NCI-H1694 treated with DMSO at 0.1 percent for 48 hours (cell line): ENCODE measurements at regions not wholly inside any gene's neighbourhood (a gene's known extent, or its start where the extent isn't known, plus 50 kb on each side); places are given as distances from the start of the nearest gene placed in this dataset.

Source experiments
- DNase-seq: peaks from one replicate; lab custom pipeline; 2025; lab: John Stamatoyannopoulos, UW

DNA sequence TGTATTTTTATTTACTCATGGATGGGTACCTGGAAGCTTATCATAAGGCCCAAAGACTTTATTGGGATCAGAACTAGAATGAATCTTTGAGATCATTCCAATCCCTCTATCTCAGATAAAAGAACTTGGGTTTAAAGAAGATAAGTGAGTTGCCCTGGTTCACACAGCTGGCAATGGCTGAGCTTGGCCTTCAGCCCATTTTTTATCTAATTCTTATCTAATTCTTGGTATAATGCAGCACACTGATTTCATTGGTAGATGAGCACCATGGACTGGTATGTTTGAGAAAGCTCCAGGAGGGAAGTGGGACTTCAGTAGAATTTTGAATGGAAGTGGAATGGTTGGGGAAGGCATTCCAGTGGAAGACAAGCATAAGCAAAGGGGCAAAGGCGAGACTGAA is 558.9 kb downstream of the REEP3 start:
- DNase-seq: no peak

GRCh38 chr10:64081947-64082482 is 560.8 kb downstream of the REEP3 start:
- DNase-seq: no peak

DNA sequence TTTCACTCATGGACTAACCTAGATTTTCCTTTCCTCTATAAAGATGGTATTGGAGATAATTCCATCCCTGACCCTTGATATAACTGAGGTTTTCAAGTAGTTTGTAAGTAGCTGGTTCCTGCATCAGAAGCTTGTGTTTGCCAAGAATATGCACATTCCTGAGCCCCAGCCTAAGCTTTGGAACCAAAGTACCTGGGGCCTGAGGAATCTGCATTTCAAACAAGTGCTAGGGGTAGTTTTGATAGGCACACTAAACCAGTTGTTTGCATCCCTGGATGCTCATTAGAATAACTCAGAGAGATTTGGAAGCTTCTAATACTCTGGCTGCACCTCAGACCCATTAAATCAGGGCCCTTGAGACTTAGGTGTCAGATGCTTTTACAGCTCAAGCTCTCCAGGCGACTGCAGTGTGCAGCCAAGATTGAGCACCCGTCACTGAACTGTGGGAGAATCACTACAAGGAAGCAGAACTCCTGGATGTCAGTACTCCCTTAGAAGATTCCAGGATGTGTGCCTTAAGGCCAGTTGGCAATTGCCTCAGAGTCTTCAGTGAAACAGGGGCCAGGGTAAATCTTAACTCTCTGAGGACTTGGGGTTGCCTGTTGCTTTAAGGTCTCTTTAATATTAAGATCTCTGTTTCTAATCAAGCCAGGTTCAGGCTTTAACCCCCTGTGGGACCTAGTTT is 565.0 kb downstream of the REEP3 start:
- DNase-seq: no peak

DNA sequence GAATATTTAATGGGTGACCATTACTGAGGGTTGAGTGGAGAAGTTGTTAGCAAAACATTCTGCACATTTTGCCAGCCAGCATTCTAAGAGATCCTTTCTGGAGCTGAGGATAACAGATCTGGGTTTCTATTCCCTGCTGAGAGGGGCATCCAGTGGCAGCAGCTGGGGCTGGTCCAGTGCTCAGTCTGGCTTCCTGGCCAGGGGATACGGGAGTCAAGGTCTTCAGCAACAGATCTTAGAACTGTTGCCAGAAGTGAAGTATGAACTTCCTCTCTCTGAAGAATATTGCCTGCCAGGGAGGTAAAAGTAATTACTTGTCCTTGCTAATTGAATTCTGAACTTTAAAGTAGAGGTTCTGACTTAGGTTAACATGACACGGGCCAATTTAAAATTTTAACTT is 568.4 kb downstream of the REEP3 start:
- no peak for DNase-seq

- no peak for DNase-seq
These were observed 569.7 kb downstream of the REEP3 start for GRCh38 chr10:64090865-64091264.

GRCh38 chr10:64091897-64092296 is 570.7 kb downstream of the REEP3 start:
- DNase-seq: no peak

- DNase-seq: no peak
These were observed 572.1 kb downstream of the REEP3 start for GRCh38 chr10:64093304-64093703.

- DNase-seq: no peak
These were observed 572.8 kb downstream of the REEP3 start for GRCh38 chr10:64093946-64094535.

GRCh38 chr10:64096941-64097340 is 575.7 kb downstream of the REEP3 start:
- no peak for DNase-seq

DNA sequence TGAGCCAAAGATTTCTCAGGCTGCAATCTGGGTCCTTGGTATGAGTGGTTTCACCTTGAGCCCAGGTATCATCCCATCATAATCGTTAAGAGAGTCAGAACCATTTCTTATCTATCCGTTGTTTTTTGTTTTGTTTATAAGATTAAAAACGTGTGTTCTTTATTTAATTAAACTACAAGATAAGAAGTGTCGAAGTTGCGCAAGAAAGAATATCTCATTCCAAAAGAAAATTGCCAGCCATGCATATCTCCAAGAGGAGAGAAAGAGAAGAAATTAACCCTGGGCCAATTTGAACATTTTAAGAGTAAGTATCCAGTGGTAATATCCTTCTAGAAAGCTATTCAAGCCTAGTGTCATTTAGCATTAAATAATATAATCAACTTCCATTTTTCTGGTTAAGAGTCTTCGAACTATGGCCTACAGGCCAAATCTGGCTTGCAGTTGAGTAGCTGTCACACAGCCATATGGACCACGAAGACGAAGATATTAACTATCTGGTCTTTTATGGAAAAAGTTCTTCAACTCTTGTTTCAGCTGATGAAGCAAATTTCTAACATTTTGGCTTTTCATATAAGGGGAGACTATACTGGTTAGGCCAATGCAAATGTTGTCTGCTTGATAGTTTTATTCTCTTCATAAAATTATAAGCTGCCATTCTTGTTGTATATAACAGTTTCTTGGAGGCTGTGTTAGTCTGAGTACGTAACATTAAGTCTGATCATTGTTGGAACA is 576.4 kb downstream of the REEP3 start:
- DNase-seq: no peak

- DNase-seq: no peak
These were observed 577.8 kb downstream of the REEP3 start for GRCh38 chr10:64098994-64099393.

- no peak for DNase-seq
These were observed 580.5 kb downstream of the REEP3 start for GRCh38 chr10:64101606-64102263.

GRCh38 chr10:64102264-64102633 is 581.0 kb downstream of the REEP3 start:
- DNase-seq: no peak

DNA sequence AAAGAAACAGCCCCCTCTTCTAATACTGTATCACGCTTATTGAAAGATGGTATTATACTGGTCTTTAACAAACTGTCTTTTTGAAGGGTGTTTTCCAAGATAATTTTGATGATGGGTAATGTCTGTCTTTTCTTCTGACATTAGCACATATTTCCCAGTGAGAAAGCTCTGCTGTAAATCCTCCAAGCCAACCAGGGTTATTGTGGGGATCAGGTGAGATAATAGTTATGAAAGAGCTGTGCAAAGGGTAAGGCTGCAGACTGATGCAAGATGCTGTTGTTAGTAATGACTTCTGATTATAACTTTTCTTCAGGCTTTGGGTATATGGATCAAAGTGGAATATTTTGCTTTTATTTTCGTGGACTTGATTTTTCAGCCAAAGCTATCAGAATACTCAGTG is 581.7 kb downstream of the REEP3 start:
- DNase-seq: no peak

DNA sequence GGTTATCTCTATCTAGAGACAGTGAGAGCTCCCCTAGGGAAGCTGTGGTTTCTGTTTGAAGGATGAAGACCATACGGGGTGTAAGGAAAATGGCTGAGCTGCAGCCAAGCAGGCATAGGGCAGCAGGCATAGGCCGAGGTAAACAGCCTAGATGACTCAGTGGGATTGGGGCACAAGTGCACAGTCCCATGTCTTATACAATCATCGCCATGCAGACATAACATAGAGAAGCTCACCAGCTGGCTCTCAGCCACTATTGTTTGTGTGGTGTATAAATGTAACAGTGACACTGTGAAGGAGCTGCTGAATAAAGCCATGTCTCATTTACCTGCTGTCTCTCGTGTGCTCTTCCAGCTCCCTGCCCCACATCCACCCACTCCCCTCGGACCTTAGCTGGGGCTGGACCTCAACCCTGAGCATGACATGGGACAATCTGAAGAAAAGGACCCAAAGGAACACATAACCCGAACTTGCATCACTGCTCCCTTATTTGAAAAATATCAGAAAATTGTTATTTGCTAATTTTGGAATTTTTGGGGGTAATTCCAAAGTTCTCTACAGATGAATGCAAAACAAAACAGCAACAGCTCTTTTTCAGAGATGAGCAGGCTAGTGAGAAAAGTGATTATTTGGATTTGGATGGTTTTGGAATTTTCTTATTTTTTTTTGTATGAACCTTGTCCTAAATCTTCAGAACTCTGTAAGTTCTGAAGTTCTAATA is 582.7 kb downstream of the REEP3 start:
- DNase-seq: no peak

DNA sequence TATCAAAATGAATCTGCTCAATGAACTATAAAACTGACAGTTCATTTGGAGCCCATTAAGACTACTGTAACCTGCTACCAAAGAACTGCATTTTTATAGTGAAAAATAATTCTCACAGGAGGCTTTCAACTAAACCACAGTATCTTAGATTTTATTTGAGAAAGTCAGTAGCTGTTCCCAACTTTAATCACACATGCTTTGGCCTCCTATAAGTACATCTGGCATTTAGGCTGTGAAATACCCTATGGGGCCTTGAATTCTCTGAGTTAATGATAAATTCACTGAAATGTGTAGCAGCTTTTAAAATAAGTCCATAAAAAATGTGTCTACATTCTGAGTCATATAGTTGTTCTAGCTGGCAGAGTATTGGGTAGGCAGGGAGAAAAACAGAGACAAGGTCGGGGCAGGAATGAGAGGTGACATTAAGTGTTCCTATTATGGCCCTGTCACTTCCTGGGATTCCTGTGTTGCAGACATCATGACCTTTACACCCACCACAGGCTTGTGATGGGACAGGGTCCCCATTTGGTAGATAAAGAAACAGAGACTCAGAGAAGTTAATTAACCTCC is 588.8 kb downstream of the REEP3 start:
- DNase-seq: no peak

DNA sequence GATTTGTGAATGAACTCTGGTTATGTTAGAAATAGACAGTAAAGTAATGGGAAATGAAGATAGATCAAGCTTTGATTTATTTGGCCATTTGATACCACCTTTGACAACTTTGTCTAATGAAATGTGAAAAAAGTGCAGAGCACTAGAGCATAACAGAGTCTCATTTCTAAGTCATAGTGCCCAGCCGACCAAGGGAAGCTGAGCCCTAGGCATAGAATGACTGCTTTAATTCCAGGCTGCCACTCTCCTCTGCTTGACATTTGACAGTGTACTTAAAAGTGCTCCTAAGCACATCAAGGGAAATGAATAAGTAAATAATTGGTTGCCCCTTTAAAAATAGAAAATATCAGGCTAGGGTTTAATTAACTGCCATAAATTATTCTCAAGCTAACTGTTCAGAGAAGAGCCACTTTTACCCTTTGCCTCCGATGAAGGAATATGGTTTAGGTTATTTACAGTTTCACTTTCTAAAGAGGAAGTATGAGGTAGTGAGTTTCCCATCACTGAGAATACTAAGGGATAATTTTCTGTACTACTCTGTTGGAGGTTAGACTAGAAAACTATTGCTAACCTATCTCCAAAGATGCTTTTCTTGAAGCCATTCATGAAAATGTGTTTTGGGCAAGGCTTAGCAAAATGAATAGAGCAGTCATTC is 591.6 kb downstream of the REEP3 start:
- DNase-seq: no peak

GRCh38 chr10:64113375-64113774 is 592.2 kb downstream of the REEP3 start:
- DNase-seq: no peak

DNA sequence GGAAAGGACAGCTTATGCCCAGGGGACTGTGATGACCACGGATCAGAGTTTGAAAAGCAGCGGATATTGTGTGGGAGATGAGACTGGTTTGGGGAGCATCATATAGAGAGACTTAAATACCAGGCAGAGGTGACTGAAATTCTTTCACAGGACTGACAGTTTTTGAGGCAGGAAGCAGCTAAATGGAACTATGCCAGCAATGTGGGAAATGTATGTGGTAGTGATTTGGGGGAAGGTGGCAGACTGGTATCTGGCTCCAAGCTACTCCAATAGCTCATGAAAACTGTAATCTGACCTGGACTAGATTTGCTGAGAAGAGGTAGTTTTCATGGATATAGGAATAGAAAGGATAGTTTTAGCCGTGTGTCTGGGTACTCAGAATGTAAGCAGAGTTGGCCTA is 592.6 kb downstream of the REEP3 start:
- DNase-seq: no peak

GRCh38 chr10:64115471-64115870 is 594.3 kb downstream of the REEP3 start:
- no peak for DNase-seq
